NB4 (cell line): ENCODE measurements at regions not wholly inside any gene's neighbourhood (a gene's known extent, or its start where the extent isn't known, plus 50 kb on each side); places are given as distances from the start of the nearest gene placed in this dataset.

Experiments used
- DNase-seq: peaks from one replicate; pipeline ENCODE4 v3.0.0; 2010; ENCODE audit warnings: low read depth
- H3K4me3 ChIP-seq: one replicate; pipeline ENCODE4 v1.5.1; 2011; ENCODE audit warnings: mild to moderate bottlenecking, low read depth, low read length, moderate library complexity
- CTCF ChIP-seq: IDR thresholded peaks from one replicate; pipeline ENCODE4 v1.5.1; 2012; ENCODE audit warnings: low read depth, low read length
- MYC ChIP-seq: IDR thresholded peaks from 2 replicates; pipeline ENCODE4 v1.6.1; 2011; ENCODE audit warnings: low read depth, low read length
- POLR2A ChIP-seq: IDR thresholded peaks from 2 replicates; pipeline ENCODE4 v1.6.1; 2011; ENCODE audit warnings: mild to moderate bottlenecking; ENCODE audit not compliant: insufficient read length; ENCODE audit errors: extremely low read depth
- TF ChIP-seq, protein P1 (sequence below): IDR thresholded peaks from 2 replicates; pipeline ENCODE4 v1.6.1; 2011; ENCODE audit warnings: low read depth, low read length

DNA sequence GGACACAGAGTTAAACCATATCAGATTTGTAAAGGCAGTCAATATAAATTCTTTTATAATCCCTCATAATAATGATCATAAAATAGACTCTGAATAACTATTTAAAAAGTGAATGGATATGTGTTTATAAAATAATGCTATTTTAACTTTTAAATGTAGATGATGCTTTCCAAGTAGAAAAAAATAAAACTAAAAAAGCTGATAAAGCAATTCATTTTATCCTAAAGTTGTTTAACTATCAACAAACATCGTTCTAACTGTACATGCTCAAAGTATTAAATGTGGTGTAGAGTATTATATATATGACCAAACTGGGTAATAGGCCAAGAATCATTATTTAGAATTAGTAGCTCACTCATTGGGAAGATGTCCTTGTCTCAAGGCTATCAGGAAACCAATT is 248.3 kb upstream of the CLEC14A start:
- no peak overlapping the region for H3K4me3 ChIP-seq
- no peak for DNase-seq
- TF ChIP-seq CTCF (no peak), MYC (no peak), POLR2A (no peak)
- TF ChIP-seq, protein P1, sequence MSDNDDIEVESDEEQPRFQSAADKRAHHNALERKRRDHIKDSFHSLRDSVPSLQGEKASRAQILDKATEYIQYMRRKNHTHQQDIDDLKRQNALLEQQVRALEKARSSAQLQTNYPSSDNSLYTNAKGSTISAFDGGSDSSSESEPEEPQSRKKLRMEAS, result no peak

GRCh38 chr14:38502239-38502638 is 246.3 kb upstream of the CLEC14A start:
- DNase-seq, result no peak
- no peak overlapping the region for H3K4me3 ChIP-seq
- TF ChIP-seq MYC, result no peak
- TF ChIP-seq CTCF, result no peak
- no peak for TF ChIP-seq POLR2A
- TF ChIP-seq, protein P1, result no peak

DNA sequence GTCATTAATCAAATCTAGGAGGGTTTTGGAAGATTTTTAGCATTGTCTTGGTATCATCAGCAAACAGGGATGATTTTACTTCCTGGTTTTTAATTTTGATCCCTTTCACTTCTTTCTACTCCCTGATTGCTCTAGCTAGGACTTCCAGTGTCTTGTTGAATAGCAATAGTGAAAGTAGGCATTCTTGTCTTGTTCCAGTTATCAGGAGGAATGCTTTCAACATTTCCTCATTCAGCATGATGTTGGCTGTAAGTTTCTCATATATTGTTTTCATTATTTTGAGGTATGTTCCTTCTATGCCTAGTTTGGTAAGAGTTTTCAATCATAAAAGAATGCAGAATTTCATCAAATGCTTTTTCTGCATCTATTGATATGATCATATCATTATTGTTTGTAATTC is 244.2 kb upstream of the CLEC14A start:
- no peak overlapping the region for H3K4me3 ChIP-seq
- DNase-seq, result no peak
- TF ChIP-seq POLR2A, result no peak
- no peak for TF ChIP-seq CTCF
- no peak for TF ChIP-seq MYC
- TF ChIP-seq, protein P1, result no peak

GRCh38 chr14:38496092-38496491 is 240.2 kb upstream of the CLEC14A start:
- DNase-seq, result no peak
- no peak overlapping the region for H3K4me3 ChIP-seq
- TF ChIP-seq POLR2A, result no peak
- no peak for TF ChIP-seq CTCF
- TF ChIP-seq, protein P1, result no peak
- TF ChIP-seq MYC, result no peak

DNA sequence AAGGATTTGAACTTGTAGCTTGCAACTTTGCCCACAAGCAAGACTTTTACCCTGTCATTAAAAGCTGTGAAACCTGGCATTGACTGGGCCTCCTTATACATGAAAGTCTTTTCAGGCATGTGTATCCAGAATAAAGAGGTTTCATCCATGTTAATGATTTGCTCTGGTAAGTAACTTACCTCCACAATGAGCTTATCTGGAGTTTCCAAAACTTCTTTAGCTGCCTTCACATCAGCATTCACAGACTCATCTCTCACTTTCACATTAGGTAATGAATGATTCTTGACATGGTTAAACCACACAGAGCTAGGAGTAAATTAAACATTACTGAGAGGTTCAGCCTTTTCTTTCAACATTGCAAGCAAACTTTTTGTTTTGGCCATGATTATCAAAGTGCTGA is 234.4 kb upstream of the CLEC14A start:
- no peak for TF ChIP-seq MYC
- TF ChIP-seq POLR2A, result no peak
- TF ChIP-seq, protein P1, result no peak
- no peak for TF ChIP-seq CTCF
- H3K4me3 ChIP-seq, result no peak overlapping the region
- no peak for DNase-seq

GRCh38 chr14:38485026-38485425 is 229.1 kb upstream of the CLEC14A start:
- H3K4me3 ChIP-seq, result no peak overlapping the region
- TF ChIP-seq, protein P1, result no peak
- TF ChIP-seq POLR2A (no peak), CTCF (no peak), MYC (no peak)
- DNase-seq, result no peak
